HG03159 (cell line): ENCODE measurements at regions not wholly inside any gene's neighbourhood (a gene's known extent, or its start where the extent isn't known, plus 50 kb on each side); places are given as distances from the start of the nearest gene placed in this dataset.

Experiments
- ATAC-seq: cut with Tn5 transposase; IDR thresholded peaks from one replicate; pipeline ENCODE4 v1.9.1; 2021; ENCODE audit warnings: mild to moderate bottlenecking, moderate library complexity; ENCODE audit not compliant: unreplicated experiment

DNA sequence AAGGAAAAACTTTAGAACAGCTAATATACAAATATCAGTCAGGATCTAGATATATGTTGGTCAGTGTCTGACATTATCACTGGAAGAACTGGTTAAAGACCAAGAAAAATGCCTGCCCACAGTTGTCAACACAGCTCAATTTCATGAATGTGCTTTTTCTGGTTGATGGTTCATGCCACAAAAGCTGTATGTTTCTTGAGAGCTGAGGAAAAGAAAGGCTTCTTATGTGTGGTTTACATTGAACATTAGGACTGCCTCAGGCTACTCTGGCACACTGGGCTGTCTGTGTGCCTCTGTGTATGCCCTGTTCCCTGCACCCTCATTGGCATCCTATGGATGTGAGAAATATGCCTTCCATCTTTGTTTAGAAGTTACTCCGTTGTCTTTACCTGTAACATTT is 218.8 kb upstream of the RGS6 start:
- ATAC-seq: no peak

DNA sequence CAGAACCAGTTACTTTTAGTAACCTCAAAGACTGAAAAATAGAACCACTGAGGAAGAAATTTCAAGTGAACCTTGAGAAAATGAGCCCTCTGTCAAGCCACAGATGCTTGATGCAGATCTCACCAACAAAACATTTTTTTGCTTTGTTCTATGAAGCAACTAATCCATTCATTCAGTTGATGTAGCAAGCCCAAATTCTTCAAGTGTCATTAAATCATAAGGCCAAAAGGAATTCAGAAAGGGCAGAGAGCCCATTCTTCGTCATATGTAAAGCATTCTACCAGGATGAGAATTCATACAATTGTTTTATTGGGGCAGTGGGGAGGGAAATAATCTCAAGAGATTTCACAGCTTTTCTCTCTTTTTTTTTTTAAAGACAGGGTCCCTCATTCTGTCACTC is 218.0 kb upstream of the RGS6 start:
- ATAC-seq: no peak

DNA sequence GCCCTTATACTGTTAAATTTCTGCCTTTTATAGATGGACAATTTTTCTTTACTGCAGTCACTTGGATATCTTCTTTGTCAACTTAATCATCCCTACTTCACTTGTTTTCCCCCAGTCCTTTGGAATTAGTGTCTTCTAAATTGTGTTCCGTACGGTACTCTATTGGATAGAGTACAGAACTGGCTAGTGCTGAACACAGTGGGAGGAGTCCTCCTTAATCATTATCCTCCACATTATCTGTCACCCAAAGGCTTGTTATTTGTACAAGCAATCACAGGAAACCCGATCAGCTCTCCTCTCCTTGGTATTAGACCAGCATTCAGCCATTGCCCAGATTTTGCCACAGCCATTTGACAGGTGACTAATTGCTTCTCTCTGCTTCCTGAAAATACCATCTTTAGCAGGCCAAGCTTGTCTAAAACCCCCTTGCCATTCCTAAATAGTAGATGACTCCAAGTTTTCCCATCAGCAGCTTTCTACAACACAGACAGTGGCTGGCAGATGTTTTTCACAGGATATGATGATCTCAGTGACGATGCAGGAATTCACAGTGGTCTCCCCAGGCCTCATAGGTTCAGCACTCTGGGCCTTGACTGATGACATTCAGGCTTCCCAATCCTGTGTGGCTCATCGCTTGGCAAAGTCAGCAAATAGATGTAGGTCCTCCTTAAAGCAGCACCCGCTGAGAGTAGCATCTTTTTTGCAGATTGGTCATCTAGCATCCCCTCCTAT is 216.0 kb upstream of the RGS6 start:
- no peak for ATAC-seq

DNA sequence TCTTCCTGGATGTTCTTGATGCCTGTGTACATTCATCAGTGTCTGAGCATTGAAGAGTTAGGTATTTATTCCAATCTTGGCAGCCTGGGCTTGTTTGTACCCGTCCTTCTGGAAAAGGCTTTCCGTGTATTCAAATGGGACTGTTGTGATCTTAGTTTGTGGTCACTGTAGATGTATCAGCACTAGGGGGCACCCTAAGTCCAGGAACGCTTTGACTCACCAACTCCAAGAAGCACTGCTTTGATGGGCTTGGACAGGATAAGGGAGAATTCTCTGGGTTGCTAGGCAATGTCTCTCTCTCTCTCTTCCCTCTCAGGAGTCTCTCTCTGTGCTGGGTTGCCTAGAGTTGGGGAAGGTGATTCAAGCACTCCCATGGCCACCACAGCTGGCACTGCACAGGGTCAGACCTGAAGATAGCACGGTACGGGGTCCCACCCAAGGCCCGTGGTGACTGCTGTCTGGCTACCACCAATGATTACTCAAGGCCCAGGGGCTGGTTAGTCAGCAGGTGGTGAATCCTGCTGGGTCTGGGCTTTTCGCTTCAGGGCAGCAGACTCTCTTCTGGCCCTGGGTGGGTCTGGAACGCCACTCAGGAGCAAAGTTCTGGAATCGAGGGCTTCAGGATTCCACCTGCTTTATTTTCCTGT is 211.1 kb upstream of the RGS6 start:
- no peak for ATAC-seq

DNA sequence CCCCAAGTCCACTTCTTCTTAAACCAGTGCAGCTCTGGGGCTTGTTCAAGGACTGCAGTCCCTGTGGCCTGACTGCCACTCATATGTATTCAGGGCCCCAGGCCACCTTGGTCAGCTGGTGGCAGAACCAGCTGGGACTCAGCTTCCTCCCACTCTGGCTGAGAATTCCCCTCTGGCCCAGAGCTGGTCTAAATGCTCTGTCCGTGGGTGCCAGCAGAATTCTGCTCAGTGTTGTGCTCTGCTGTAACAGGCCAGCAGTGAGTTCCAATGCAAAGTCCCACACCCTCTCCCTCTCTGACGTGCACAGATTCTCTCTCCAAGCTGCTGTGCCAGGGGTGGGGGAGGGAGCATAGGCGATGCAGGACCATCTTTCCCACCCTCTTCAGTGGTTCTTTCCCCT is 210.4 kb upstream of the RGS6 start:
- no peak for ATAC-seq

DNA sequence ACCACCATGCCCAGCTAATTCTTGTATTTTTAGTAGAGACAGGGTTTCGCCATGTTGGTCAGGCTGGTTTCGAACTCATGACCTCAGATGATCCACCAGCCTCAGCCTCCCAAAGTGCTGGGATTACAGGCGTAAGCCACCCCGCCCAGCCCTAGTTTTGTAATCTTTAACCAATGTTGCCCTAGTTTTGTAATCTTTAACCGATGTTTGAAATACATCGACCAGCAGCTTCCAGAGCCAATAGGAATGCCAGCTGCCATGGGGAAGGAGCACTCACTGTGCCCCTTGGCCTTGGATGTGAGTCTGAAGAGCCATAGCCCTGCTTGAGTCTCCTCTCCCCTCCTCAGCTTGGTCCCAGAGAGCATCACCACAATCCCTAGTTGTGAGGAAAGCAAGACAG is 209.3 kb upstream of the RGS6 start:
- ATAC-seq: no peak

DNA sequence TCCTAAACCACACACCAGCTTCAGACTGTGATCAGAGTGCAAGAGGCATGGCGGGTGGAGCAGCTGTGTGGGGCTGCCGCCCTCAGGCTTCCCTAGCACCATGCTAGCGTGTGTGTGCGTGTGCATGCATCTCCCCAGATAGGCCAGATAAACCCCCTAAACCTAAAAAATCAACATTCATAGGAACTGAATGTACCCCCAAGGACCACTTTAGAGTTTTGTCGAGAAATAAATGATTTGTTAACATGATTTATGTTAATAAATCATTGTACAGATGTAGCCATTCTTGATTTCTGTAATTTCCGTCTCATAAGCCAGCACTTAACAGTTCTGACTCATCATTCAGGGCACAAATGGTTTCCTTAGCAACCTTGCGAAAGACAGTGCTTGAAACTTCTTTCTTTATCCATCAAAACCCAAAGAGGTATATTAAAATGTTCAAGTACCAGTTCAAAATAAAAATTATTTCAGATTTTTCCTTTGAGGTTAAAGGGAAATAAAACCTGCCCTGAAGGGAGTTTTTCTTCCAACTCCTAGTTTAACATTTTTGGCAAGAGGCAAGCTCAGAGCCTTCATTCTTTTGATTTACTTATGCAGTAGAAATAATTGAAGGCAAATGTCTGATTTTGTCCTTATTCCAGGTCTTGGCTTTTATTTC is 206.2 kb upstream of the RGS6 start:
- no peak for ATAC-seq

DNA sequence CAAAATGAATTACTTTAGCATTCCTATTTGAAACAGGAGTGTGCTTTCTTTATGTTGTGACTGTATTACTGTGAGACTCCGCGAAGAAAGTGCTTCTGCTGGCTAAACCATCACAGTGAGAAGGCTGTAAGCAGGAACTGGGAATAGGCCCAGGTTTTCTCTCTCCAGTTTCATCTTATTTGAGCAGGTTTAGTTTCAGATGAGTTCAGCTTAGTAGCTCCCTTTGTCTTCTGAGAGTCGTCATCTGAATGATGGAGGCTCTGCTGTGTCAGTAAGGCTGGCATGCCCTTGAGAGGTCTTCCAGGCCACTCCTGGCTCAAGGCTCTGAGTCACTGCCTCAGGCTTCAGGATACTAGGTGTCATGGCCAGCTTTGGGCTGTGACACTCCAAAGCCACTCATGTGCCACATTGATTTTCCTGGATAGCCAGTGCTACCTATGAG is 205.6 kb upstream of the RGS6 start:
- no peak for ATAC-seq

DNA sequence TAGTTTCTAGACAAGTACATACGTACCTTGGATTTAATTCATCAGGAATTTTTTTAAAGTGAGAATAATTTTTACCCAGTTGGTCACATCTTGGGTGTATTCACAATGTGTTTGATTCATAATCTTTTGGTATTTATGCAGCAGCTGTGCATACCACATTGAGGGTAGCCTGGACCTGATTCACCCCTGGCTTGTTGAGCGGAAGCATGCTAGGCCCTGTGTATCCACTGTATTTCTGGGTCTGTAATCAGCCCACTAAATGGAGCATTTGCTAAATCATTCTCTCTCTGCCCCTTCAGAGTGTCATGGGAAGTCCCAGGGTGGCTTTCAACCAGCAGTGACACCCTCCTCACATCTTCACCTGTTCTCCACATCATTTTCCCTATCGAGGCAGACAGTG is 203.8 kb upstream of the RGS6 start:
- no peak for ATAC-seq

DNA sequence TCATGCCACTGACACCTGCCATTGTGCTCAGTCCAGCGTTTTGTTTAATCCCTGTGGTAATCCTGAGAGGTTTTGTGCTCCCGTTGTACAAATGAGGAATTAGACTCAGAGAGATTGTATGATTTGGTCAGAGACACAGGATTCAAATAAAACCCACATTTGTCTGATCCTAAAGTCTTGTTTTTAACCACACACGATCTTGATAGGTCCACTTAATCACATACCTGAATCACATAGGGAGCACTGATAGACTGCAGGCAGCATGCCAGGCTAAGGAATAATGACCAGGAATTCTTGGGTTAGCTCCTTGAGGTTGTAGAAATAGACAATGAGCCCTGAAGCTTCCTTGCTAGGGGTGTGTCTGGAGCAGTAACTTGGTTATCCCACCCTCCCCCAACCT is 202.6 kb upstream of the RGS6 start:
- no peak for ATAC-seq

DNA sequence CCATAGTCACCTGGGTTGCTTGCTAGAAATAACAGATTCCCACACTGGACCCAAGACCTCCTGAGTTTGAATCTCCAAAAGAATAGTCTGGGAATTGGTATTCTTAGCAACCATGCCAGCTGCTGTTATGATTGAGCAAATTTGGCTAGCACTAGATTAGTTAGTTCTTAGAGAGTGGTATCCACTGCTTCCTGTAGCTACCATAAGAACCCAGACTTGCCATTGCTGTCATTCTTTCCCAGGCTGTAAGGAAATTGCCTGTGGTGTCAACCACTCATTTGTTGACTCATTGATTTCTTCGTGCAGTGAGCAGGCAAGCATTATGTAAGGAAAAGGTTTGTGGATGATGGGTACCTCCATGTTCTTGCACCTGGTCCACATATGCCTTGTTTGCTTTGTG is 201.8 kb upstream of the RGS6 start:
- no peak for ATAC-seq

DNA sequence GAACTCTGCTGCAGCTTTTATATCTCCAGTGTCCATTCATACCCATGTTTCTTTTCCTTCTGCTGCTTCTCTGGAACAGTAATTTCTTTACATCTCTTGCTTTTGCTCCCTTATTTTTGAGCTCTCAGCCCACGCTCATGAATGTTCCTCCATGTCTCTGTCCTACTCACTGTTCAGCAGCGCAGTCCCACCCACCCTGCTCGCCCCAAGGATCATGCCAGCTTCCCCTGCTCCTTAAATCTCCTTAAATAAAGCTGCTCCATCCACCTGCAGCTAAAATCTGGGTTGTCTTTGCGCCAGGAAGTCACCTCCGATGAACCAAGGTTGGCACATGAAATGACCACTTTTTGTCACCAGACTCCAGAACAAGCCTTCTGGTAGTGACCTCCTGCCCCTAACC is 201.1 kb upstream of the RGS6 start:
- ATAC-seq: no peak

DNA sequence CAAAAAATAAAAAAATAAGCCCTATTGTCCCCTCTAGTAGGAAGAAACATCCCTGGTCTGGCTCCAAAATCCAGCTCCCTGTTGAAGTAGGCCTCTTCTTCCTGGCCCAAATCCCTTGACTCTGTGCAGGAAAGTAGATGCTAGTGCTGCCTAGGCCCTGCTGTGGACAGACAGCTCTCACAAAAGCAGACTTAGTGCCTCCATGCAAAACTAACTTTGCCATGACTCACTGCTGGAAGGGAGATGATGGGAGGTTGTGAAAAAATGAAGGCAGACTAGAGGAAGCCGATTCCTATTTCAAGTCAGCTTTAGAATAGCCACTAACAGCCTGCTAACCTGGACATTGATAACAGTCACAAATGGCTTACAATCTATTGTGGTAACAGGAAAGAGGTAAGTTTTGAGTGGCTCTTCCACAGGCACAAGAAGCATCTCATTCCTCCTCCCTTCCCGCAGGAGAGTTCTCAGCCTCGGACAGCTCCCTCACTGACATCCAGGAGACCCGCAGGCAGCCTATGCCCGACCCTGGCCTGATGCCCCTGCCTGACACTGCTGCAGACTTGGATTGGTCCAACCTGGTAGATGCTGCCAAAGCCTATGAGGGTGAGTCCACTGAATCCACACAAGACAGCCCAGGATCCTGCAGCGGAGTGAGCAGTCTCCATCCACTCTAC is 198.9 kb upstream of the RGS6 start:
- no peak for ATAC-seq

DNA sequence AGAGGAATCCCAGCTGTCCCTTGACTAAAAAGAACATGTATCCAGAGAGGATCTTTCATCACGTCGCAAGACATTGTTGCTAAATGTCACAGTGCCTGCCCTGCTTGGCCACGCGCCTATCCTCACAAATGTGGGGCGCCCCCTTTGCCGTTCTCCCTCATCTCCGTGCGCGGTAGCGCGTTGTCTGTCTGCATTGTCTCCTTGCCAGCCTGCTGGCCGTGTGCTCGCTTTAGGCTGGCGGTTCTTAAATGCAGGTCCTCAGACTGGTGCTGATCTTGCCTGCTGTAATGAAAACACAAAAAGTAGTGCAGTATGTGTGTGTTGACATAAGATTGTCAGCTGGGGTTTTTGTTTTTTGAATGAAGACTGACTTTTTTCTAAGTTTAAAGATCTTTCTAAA is 198.2 kb upstream of the RGS6 start:
- no peak for ATAC-seq

DNA sequence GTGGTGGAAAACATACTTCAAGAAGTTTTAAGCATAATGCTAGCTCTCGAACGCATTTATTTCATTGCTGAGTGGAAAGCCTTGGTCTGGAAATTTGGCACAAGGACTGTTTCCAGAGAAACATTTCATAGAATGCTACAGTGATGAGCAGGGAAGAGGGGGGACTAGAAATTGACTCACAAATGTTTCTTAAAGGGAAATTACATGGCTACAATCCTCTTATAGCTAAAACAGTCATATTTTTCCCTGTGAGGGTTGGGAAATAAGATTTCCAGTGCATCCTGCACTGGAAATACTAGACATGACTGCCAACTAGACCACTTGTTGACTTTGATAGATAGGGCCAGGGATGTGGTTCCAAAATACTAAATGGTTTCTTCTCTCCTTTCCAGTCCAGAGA is 197.3 kb upstream of the RGS6 start:
- no peak for ATAC-seq

DNA sequence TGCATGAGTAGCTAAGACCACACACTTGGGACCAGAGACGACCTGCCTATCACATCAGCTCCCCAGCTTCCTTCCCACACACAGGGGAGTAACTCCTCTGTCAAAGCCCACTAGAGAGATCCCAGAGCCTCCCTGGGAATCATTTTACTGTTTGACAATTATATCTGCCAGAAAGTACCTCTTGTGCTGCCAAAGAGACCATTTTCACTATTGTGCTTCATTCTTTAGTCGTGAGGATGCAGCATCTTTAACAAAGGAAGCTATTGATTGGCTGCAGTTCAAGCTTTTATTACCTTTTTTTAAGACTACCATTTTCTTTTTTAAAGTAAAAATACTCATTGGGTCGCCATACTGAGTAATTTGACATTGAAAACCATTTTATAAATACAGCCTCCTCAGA is 194.5 kb upstream of the RGS6 start:
- no peak for ATAC-seq

DNA sequence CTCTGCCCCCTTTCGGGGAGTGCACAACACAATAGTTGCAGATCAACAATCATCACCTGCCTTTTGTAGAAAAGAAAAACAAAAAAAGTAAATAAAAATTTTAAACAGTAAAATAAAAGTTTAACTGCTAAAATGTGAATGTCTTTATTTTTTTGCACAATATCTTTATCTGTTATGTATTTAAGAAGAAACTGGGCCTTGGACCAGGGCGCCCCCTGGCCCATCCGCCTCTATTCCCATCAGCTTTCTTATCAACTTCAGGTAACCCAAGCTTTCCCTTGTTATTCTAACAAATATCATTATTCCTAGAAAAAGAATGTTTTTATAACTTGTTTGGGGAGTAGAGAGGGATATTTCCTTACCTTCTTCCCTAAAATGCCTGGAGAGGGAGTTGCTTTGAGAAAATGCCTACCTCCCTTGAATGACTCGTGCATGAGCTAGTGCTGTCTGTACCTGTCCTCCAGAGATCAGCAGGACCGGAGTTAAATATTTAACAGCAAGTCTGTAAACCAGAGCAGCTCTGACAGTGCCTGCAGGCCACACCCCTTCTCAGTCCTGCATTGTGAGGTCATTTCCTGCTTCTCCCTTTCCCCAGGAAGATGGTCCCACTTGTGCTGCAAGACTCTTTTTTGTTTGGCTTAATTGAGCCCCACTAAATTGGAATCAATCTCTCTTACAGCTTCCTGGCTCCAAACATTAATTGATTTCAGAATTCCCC is 192.8 kb upstream of the RGS6 start:
- no peak for ATAC-seq

DNA sequence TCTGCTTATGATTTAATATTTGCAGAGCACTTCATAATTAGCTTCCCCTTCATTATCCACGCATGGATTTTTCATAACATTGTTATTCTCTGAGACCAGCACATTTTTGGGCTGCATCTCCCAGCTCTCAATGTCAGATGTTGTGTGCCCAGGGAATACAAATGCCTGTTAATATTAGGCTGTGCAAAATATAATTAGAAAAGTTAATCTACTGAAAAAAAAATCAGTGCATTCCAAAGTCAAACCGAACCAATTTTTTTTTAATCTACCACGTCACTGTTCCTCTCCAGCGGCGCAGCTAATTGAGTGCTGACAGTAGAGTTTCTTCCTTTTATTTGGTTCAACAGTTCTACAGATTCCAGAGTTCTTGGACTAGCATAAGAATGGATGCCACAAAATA is 191.0 kb upstream of the RGS6 start:
- ATAC-seq: no peak

DNA sequence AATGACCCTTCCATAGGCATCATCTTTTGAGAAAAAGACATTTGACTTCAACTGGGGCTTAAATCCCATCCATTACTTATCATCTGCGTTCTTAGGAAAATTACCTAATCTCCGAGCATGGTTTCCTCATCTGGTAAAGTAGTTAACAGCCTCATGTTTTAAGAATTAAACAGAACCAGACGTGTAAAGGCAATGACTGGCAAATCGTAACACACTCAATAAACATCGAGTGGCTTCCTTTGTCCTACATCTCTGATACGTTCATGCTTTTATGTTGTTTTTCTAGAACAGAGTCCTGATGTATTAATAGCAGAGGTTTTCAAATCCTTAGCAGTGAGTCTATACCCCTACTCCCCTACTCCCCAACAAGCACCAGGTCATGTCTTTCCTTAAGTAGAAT is 189.7 kb upstream of the RGS6 start:
- no peak for ATAC-seq

DNA sequence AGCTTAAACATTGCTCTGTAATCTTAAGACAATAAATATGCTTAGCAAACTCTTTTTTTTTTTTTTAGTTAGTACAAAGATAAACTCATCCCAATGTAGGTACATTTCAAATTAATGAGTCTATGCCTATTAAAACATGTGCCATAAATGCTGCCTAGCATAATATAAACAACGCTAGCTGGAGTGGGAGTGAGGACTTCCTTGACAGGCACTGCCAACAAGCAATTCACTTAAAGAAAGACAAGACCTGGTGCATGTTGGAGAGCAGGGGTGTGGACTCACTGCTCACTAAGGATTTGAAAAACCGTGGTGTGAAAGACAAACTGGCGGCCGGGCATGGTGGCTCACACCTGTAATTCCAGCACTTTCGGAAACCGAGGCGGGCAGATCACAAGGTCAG is 187.2 kb upstream of the RGS6 start:
- ATAC-seq: no peak

DNA sequence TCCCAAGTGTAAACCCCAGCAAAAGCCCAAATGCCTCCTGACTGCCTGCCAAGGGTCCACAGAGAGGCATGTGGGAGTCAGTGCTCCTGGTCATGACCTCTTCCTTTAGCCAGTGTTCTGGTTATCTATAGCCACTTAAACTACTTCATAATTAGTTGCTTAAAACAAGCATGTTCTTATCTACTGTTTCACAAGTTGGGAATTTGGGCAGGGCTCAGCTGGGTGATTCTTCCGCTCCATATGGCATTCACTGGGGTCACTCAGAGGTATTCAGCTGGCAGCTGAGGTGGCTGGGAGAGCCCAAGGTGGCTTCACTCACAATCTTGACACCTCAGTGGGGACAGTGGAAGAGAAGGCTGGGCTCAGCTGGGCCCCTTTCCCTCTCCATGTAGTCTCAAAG is 184.0 kb upstream of the RGS6 start:
- no peak for ATAC-seq
